Astrocyte (in vitro differentiated cells and primary cell): ENCODE measurements at regions not wholly inside any gene's neighbourhood (a gene's known extent, or its start where the extent isn't known, plus 50 kb on each side); places are given as distances from the start of the nearest gene placed in this dataset.

Experiments
- CTCF ChIP-seq: IDR thresholded peaks from 2 replicates; pipeline ENCODE4 v1.5.1; 2011; ENCODE audit warnings: low read depth, mild to moderate bottlenecking, inconsistent platforms, low read length, moderate library complexity; ENCODE audit not compliant: insufficient read depth
- EZH2 ChIP-seq: IDR thresholded peaks from 2 replicates; pipeline ENCODE4 v1.6.1; 2012; ENCODE audit warnings: mild to moderate bottlenecking, low read length, inconsistent platforms; ENCODE audit not compliant: insufficient read depth

GRCh38 chr19:21617740-21618339, 112.4 kb downstream of the ZNF429 start:
- TF ChIP-seq CTCF = no peak
- no peak for TF ChIP-seq EZH2
